Neural progenitor cell (in vitro differentiated cells): ENCODE measurements at regions not wholly inside any gene's neighbourhood (a gene's known extent, or its start where the extent isn't known, plus 50 kb on each side); places are given as distances from the start of the nearest gene placed in this dataset.

ENCODE experiments used
- DNase-seq: peaks from one replicate; pipeline ENCODE4 v3.0.0-alpha.2; 2016; ENCODE audit warnings: low spot score
- H2AFZ ChIP-seq: fragments of 200-600 bp; sonication (generic); replicated peaks from 2 replicates; pipeline ENCODE4 v1.6.1; 2016; ENCODE audit warnings: antibody characterized with exemption
- H3F3A ChIP-seq: fragments of 200-600 bp; sonication (generic); 2 replicates; pipeline ENCODE4 v1.6.1; 2016; ENCODE audit warnings: antibody characterized with exemption, low read depth
- H3K27ac ChIP-seq: fragments of 200-600 bp; sonication (generic); 2 replicates; pipeline ENCODE4 v1.5.1; 2016; ENCODE audit warnings: mild to moderate bottlenecking
- H3K27me3 ChIP-seq: fragments of 200-600 bp; sonication (generic); 2 replicates; pipeline ENCODE4 v1.6.1; 2016; ENCODE audit warnings: mild to moderate bottlenecking, moderate library complexity
- H3K36me3 ChIP-seq: fragments of 200-600 bp; sonication (generic); 2 replicates; pipeline ENCODE4 v1.5.1; 2016
- H3K4me1 ChIP-seq: fragments of 200-600 bp; sonication (generic); 2 replicates; pipeline ENCODE4 v1.6.1; 2016; ENCODE audit warnings: mixed run types
- H3K4me2 ChIP-seq: fragments of 200-600 bp; sonication (generic); 2 replicates; pipeline ENCODE4 v1.6.1; 2016
- H3K4me3 ChIP-seq: fragments of 200-600 bp; sonication (generic); 2 replicates; pipeline ENCODE4 v1.5.1; 2016
- H3K79me2 ChIP-seq: fragments of 200-600 bp; sonication (generic); 2 replicates; pipeline ENCODE4 v1.6.1; 2016; ENCODE audit warnings: low read depth
- H3K9ac ChIP-seq: fragments of 200-600 bp; sonication (generic); 2 replicates; pipeline ENCODE4 v1.6.1; 2016
- H3K9me3 ChIP-seq: fragments of 200-600 bp; sonication (generic); 2 replicates; pipeline ENCODE4 v1.5.1; 2016; ENCODE audit warnings: low read depth
- H4K20me1 ChIP-seq: fragments of 200-600 bp; sonication (generic); 2 replicates; pipeline ENCODE4 v1.6.1; 2016; ENCODE audit warnings: low read depth
- H3K27ac Mint-ChIP-seq: 3 replicates; pipeline ENCODE4 v1.8.0; 2021; ENCODE audit warnings: mixed read lengths
- H3K27me3 Mint-ChIP-seq: 2 replicates; pipeline ENCODE4 v1.8.0; 2022; ENCODE audit warnings: low read depth, mild to moderate bottlenecking, inconsistent platforms, moderate library complexity, mixed read lengths; ENCODE audit not compliant: insufficient read depth
- H3K36me3 Mint-ChIP-seq: 3 replicates; pipeline ENCODE4 v1.8.0; 2021; ENCODE audit warnings: mixed read lengths
- H3K4me1 Mint-ChIP-seq: 3 replicates; pipeline ENCODE4 v1.8.0; 2021; ENCODE audit warnings: mixed read lengths
- H3K4me3 Mint-ChIP-seq: 3 replicates; pipeline ENCODE4 v1.8.0; 2021; ENCODE audit warnings: mild to moderate bottlenecking, moderate library complexity, mixed read lengths
- H3K9me3 Mint-ChIP-seq: 3 replicates; pipeline ENCODE4 v1.8.0; 2020; ENCODE audit warnings: mixed read lengths
- EZH2 ChIP-seq: fragments of 200-600 bp; sonication (generic); IDR thresholded peaks from 2 replicates; pipeline ENCODE4 v1.6.1; 2017; ENCODE audit warnings: antibody characterized with exemption, mild to moderate bottlenecking, moderate library complexity
- EZH2phosphoT487 ChIP-seq: fragments of 200-600 bp; sonication (generic); IDR thresholded peaks from 2 replicates; pipeline ENCODE4 v1.6.1; 2017; ENCODE audit warnings: antibody characterized with exemption
- TF ChIP-seq, protein P1 (sequence below): fragments of 200-600 bp; sonication (generic); IDR thresholded peaks from 2 replicates; pipeline ENCODE4 v1.5.1; 2017; ENCODE audit warnings: antibody characterized with exemption, mild to moderate bottlenecking

DNA sequence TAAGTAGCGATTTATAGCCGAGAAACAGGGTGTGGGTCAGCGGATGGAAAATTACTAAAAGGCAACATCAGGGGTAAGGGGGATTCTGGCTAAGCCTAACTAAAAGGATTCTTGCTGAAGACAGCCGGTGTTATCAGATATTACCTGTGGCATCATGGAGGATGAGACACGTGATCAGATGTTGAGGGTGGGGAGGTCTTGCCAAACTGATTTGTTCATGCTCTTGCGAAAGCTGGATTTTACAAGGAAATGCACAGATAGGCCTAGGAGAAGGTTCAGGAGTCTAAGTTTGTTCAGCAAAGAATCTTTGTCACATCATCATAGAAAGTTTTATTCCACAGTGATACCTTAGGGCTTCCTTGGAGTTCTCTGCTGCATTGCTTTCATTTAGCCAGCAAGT lies 396.8 kb upstream of the TBL1XR1 start:
- TF ChIP-seq EZH2 (no peak), EZH2phosphoT487 (no peak)
- TF ChIP-seq, protein P1, sequence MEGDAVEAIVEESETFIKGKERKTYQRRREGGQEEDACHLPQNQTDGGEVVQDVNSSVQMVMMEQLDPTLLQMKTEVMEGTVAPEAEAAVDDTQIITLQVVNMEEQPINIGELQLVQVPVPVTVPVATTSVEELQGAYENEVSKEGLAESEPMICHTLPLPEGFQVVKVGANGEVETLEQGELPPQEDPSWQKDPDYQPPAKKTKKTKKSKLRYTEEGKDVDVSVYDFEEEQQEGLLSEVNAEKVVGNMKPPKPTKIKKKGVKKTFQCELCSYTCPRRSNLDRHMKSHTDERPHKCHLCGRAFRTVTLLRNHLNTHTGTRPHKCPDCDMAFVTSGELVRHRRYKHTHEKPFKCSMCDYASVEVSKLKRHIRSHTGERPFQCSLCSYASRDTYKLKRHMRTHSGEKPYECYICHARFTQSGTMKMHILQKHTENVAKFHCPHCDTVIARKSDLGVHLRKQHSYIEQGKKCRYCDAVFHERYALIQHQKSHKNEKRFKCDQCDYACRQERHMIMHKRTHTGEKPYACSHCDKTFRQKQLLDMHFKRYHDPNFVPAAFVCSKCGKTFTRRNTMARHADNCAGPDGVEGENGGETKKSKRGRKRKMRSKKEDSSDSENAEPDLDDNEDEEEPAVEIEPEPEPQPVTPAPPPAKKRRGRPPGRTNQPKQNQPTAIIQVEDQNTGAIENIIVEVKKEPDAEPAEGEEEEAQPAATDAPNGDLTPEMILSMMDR: no peak
- H3K27me3 ChIP-seq: no peaks in the 10 kb centered on the region
- no peaks in the 10 kb centered on the region for H3K9me3 ChIP-seq
- H3K9ac ChIP-seq: no peak overlapping the region
- H3K4me3 Mint-ChIP-seq: no peak overlapping the region
- H3K27ac Mint-ChIP-seq: peak overlapping the region; percentile 72
- H3K4me3 ChIP-seq: no peak overlapping the region
- H3K27ac ChIP-seq: no peak overlapping the region
- no peaks in the 10 kb centered on the region for H4K20me1 ChIP-seq
- H3K9me3 Mint-ChIP-seq: no peaks in the 10 kb centered on the region
- no peak for DNase-seq
- peaks cover 38% of the 10 kb centered on the region for H3K4me1 ChIP-seq
- H3K79me2 ChIP-seq: no peaks in the 10 kb centered on the region
- peaks cover 70% of the 10 kb centered on the region for H3K4me1 Mint-ChIP-seq
- H3K4me2 ChIP-seq: no peak overlapping the region
- H2AFZ ChIP-seq: no peak overlapping the region
- H3K36me3 Mint-ChIP-seq: no peaks in the 10 kb centered on the region
- H3K27me3 Mint-ChIP-seq: peaks cover 4% of the 10 kb centered on the region
- no peaks in the 10 kb centered on the region for H3K36me3 ChIP-seq
- peaks cover 6% of the 10 kb centered on the region for H3F3A ChIP-seq

DNA sequence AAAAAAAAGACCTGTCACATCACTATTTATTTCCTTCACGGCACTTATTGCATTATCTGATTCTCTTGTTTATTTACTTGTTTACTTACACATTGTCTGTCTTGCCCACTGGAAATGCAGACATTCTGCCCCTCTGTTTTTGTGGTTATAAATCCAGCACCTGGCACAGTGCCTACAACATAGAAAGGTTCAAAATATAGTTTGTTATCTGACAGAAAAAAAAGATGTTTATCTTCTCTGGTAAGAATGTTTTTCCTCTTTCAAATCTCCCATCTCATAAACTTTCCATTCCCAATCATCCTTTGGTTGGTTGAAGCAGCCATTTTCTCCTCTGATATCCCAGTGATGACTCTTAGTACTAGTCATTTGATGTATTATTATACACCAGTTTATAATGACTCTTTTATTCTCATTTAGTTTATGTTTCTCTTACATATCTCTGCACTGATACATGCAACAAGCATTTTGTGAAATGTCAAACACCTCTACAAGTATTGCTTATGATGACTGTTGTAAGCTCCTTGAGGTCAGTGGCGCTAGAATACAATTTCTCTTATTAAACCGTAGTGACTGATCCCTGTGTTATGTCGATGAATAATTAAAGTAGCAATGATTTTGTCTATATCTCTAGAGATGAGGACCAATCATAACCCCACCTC lies 398.4 kb upstream of the TBL1XR1 start:
- peaks cover 64% of the 10 kb centered on the region for H3K4me1 Mint-ChIP-seq
- no peak overlapping the region for H3K4me3 Mint-ChIP-seq
- no peaks in the 10 kb centered on the region for H3K9me3 ChIP-seq
- H3K9me3 Mint-ChIP-seq: no peaks in the 10 kb centered on the region
- no peak for DNase-seq
- no peaks in the 10 kb centered on the region for H3K27me3 ChIP-seq
- H3K4me1 ChIP-seq: peaks cover 26% of the 10 kb centered on the region
- peaks cover 4% of the 10 kb centered on the region for H3K27me3 Mint-ChIP-seq
- H4K20me1 ChIP-seq: no peaks in the 10 kb centered on the region
- H3K9ac ChIP-seq: no peak overlapping the region
- TF ChIP-seq EZH2phosphoT487 (no peak), EZH2 (no peak)
- TF ChIP-seq, protein P1: no peak
- H3F3A ChIP-seq: no peaks in the 10 kb centered on the region
- no peak overlapping the region for H3K27ac ChIP-seq
- H3K4me3 ChIP-seq: no peak overlapping the region
- H3K36me3 ChIP-seq: no peaks in the 10 kb centered on the region
- H3K36me3 Mint-ChIP-seq: no peaks in the 10 kb centered on the region
- H3K4me2 ChIP-seq: no peak overlapping the region
- H2AFZ ChIP-seq: no peak overlapping the region
- H3K27ac Mint-ChIP-seq: no peak overlapping the region
- no peaks in the 10 kb centered on the region for H3K79me2 ChIP-seq

DNA sequence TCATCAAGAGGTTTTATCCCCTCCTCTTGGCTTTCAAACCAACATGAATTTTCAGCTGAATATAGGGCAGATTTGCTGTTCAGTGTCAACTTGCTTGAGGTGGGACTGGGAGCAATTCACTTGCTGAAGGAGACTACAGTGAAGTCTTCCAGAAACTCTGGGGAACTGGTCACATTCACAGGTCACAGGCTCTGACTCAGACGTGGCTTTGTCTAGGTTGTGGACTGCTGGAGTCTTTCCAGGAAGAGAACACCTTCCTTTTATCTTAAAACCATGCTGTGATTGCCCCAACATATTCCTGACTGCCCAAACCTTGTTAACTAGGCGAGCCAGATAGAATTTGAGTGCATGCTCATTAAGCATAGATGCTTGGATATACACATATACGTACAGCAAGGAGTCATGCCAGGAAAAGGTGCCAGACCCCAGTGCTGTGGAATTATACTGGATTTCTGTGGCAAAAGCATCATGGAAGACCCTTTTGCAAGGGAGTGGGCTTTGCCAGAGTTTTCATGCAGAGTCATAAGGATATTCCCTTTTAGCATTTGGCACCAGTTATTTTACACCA lies 399.1 kb upstream of the TBL1XR1 start:
- H3K4me3 Mint-ChIP-seq: no peak overlapping the region
- H3K4me1 Mint-ChIP-seq: peaks cover 57% of the 10 kb centered on the region
- no peaks in the 10 kb centered on the region for H3K36me3 ChIP-seq
- peaks cover 2% of the 10 kb centered on the region for H3K27me3 Mint-ChIP-seq
- no peak for DNase-seq
- no peaks in the 10 kb centered on the region for H3K36me3 Mint-ChIP-seq
- no peak overlapping the region for H2AFZ ChIP-seq
- no peaks in the 10 kb centered on the region for H4K20me1 ChIP-seq
- H3K27me3 ChIP-seq: no peaks in the 10 kb centered on the region
- no peaks in the 10 kb centered on the region for H3K9me3 Mint-ChIP-seq
- H3K4me3 ChIP-seq: no peak overlapping the region
- H3K9ac ChIP-seq: no peak overlapping the region
- peaks cover 24% of the 10 kb centered on the region for H3K4me1 ChIP-seq
- peak overlapping the region; percentile 68 for H3K27ac Mint-ChIP-seq
- TF ChIP-seq EZH2 (no peak), EZH2phosphoT487 (no peak)
- TF ChIP-seq, protein P1: no peak
- no peaks in the 10 kb centered on the region for H3K79me2 ChIP-seq
- H3K9me3 ChIP-seq: no peaks in the 10 kb centered on the region
- H3K27ac ChIP-seq: no peak overlapping the region
- H3K4me2 ChIP-seq: no peak overlapping the region
- H3F3A ChIP-seq: no peaks in the 10 kb centered on the region
